ELR (cell line): ENCODE measurements at regions not wholly inside any gene's neighbourhood (a gene's known extent, or its start where the extent isn't known, plus 50 kb on each side); places are given as distances from the start of the nearest gene placed in this dataset.
"Not testable (repeated sequence)": the region's sequence is repeated elsewhere in the genome, so short reads cannot be mapped to it uniquely, and the experiment has no call there.

Experiments used
- DNase-seq: peaks from one replicate; pipeline ENCODE4 v3.0.0-alpha.2; 2015; ENCODE audit warnings: low read depth

DNA sequence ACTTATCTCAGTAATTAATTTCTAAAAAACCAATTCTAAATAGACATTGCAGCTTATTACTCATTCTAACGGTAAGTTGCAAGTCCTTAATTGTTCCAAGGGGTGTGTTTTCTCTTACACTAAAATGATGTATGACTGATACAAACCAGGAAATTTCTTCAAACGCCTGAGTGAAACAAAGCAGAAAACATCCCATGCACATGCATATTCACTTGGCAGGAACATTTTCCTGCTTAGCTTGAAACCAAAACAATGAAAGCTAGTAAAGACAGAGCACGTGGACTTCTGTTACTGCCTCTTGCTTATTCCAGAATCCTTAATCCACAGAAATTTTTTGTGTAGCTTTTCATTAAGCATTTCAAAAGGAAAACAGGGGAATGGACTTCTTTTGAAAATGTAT lies 187.7 kb downstream of the MTERF1 start:
- no peak for DNase-seq

- no peak for DNase-seq
These were observed 186.1 kb downstream of the MTERF1 start for GRCh38 chr7:91694351-91694841.

GRCh38 chr7:91710881-91711280 lies 169.6 kb downstream of the MTERF1 start:
- DNase-seq, result no peak

- no peak for DNase-seq
These were observed 166.8 kb downstream of the MTERF1 start for GRCh38 chr7:91713669-91714068.

- no peak for DNase-seq
These were observed 162.6 kb downstream of the MTERF1 start for GRCh38 chr7:91717681-91718470.

DNA sequence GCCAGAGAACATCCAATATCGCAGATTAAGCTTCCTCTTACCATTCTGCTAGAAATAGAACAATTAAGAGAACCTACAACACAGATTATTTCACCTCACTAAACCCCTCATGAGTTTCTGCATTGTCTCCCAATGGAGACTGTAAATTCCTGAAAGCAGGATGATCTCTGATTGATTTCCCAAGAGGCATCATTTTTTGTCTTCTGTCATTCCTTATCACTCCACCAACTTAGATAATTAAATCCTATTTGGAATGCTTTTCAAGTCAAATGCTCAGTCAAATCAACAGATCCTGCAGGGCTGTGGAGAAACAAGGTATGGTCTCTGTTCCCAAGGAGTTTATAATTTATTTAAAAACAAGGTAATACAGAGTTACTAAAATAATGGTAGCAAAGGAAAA lies 161.5 kb downstream of the MTERF1 start:
- no peak for DNase-seq

GRCh38 chr7:91720260-91720937 lies 160.1 kb downstream of the MTERF1 start:
- peak; percentile 10 for DNase-seq

DNA sequence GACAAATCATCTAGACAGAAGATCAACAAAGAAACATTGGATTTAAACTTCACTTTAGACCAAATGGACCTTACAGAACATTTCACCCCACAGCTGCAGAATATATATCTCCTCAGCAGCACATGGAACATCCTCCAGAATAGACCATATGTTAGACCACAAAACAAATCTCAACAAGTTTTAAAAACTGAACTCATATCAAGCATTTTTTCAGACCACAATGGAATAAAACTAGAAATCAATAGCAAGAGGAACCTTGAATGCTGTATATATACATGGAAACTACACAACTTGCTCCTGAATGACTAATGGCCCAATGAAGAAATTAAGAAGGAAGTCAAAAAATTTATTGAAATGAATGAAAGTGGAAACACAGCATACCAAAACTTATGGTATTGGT lies 157.7 kb downstream of the MTERF1 start:
- no peak for DNase-seq

GRCh38 chr7:91729046-91729445 lies 151.5 kb downstream of the MTERF1 start:
- not testable (repeated sequence) for DNase-seq

- no peak for DNase-seq
These were observed 148.5 kb downstream of the MTERF1 start for GRCh38 chr7:91731976-91732375.

- DNase-seq, result no peak
These were observed 131.1 kb downstream of the MTERF1 start for GRCh38 chr7:91749418-91749817.

DNA sequence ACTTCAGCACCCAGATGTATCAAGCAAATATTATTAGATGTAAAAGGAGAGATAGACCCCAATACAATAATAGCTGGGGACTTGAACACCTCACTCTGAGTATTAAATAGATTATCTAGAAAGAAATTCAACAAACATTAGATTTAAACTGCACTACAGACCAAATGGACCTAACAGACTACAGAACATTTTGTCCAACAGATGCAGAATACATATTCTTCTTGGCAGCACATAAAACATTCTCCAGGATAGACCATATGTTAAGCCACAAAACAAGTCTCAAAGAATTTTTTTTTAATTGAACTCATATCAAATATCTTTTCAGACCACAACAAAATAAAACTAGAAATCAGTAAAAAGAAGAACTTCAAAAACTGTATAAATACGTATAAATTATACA lies 130.4 kb downstream of the MTERF1 start:
- no peak for DNase-seq

DNA sequence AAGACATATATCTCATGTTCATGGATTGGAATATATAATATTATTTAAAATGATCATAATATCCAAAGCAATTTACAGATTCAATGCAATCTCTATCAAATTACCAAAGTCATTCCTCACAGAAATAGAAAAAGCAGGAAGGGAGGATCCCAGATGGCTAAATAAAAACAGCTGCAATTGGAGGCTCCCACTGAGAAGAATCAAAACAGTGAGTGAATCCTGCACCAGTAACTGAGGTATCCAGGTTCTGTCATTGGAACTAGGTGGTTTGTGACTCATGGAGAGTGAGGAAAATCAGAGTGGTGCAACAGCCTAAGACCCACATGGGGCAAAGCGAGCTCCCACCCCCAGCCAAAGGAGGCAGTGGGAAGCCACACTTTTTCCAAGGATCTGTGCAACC lies 128.4 kb downstream of the MTERF1 start:
- DNase-seq, result no peak

DNA sequence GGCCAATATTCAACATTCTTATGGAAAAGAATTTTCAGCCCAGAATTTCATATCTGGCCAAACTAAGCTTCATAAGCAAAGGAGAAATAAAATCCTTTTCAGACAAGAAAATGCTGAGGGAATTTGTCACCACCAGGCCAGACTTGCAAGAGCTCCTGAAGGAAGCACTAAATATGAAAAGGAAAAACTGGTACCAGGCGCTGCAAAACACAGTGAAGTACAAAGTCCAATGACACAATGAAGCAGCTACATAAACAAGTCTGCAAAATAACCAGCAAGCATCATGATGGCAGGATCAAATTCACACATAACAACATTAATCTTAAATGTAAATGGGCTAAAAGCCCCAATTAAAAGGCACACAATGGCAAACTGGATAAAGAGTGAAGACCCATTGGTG lies 126.2 kb downstream of the MTERF1 start:
- not testable (repeated sequence) for DNase-seq

DNA sequence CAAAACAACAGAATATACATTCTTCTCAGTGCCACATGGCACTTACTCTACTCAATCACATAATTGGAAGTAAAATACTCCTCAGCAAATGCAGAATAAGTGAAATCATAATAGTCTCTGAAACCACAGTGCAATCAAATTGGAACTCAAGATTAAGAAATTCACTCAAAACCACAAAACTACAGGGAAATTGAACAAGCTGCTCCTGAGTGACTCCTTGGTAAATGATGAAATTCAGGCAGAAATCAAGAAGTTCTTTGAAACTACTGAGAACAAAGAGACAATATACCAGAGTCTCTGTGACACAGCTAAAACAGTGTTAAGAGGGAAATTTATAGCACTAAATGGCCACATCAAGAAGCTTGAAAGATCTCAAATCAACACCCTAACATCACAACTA lies 125.4 kb downstream of the MTERF1 start:
- DNase-seq, result not testable (repeated sequence)

- peak; percentile 31 for DNase-seq
These were observed 121.2 kb downstream of the MTERF1 start for GRCh38 chr7:91759205-91759863.

- DNase-seq, result no peak
These were observed 112.7 kb downstream of the MTERF1 start for GRCh38 chr7:91767820-91768219.

GRCh38 chr7:91771394-91771793 lies 109.1 kb downstream of the MTERF1 start:
- no peak for DNase-seq

DNA sequence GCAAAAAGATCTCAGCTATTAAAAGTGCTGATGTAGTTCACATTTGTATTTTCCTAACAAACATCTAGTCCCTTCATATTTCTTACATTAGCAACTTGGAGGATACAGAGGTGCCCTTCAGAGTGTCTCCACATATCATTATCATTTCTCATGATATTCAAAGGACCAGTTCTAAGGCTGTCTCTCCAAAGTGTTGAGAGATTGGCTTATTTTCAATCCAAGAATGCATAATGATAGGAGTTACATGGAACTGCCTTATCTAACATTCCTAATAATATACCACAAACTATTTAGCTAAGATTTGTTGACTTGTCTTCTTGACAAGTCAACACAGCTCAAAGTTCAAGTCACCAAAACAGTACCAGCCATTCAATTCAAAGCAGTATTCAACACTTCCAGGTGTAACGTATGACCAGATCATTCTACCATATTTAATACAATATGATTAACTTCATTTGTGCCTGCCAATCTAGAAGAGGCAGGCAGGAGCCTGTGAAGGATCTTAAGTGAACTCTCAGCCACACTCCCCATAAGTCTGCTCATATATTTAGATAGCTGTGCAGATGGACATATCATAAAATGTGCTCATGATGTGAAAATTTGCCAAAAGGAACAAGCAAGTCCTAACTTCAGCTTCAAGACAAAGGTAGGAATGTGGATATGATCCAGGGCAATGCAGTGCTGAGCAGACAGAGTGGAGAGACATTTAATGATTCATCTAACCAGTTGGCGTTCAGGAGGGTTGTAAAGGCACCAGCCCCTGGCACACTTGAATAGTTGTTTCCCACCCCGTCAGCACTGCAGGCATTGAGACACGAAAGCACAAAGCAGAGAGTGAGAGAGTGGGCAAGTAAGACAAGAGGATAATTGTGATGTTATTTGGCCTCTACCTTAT lies 108.3 kb downstream of the MTERF1 start:
- DNase-seq, result no peak

- DNase-seq, result no peak
These were observed 104.3 kb downstream of the MTERF1 start for GRCh38 chr7:91776171-91776570.

GRCh38 chr7:91777522-91777921 lies 103.0 kb downstream of the MTERF1 start:
- no peak for DNase-seq

DNA sequence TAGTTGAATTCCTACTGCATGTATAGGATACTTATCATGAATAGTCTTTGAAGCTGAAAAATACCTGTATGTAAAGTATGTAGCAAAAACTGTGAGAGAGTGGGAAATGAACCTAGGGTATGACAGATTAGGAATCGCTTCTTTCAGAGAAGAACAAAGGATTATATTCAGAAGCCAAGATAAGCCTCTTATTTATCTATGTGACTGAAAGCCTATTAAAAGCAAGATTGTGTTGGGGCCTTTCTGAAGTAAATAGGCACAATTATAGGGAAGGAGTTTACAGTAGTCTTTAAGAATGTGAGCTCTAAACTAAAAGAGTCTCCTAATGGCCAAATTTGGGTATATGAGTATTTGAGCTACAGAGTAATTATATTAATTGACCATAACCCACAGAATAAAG lies 102.1 kb downstream of the MTERF1 start:
- DNase-seq, result no peak
